ENCODE measurements at regions not wholly inside any gene's neighbourhood (a gene's known extent, or its start where the extent isn't known, plus 50 kb on each side); places are given as distances from the start of the nearest gene placed in this dataset.
"Not testable (repeated sequence)": the region's sequence is repeated elsewhere in the genome, so short reads cannot be mapped to it uniquely, and the experiment has no call there.

DNA sequence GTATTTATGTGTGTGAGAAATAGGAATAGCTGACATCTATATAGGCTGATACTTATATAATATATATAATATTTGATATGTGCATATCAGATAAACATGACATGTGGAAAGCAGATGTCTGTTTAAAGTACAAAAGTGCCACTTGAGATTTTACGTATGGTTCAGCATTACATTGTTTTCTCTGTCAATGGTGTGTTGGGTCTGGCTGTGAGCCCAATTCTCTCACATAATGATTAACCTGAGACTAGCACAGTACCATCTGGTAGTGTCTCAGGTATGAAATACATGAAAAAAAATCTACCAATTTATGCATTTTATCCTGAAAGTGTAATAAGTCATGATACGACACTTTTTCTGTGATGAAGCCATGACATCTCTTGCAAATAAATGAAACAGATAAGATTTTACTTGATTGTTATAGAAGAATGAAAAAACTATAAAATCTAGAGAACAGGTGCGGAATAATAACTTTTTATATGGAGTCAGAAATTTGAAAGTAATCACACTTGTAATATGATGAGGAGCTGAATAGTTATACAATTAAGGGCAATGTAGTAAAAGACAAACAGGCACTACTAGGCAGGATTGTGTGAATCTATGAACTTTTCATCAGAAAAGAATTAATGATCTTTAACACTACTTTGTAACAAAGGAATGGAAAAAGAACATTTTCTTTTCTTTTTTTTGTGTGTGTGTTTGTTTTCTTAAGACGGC is 1405.0 kb downstream of the OLFM4 start:
- H3K27ac Mint-ChIP-seq, result no peak overlapping the region
- peaks cover 17 to 27% of the 10 kb centered on the region in 2 donors for H3K9me3 Mint-ChIP-seq
- ATAC-seq (no peak), DNase-seq (no peak)
- H3K4me3 Mint-ChIP-seq, result no peak overlapping the region
- Histone ChIP-seq H3K9me3 (ENCODE audit: control insufficient read depth, insufficient read depth, low read length) (no peaks in the 10 kb centered on the region), H3K36me3 (ENCODE audit: control insufficient read depth, insufficient read depth, low read length) (no peaks in the 10 kb centered on the region), H3K27ac (ENCODE audit: low read length) (no peak overlapping the region), H3K4me3 (ENCODE audit: low read length) (no peak overlapping the region), H3K27me3 (ENCODE audit: control insufficient read depth, insufficient read depth, low read length) (no peaks in the 10 kb centered on the region), H3K4me1 (ENCODE audit: control insufficient read depth, insufficient read depth, low read length) (no peaks in the 10 kb centered on the region)
- 94% methylated on average over 4 of the region's 4 CpGs for WGBS (ENCODE audit: insufficient coverage)
- TF ChIP-seq, protein P1, sequence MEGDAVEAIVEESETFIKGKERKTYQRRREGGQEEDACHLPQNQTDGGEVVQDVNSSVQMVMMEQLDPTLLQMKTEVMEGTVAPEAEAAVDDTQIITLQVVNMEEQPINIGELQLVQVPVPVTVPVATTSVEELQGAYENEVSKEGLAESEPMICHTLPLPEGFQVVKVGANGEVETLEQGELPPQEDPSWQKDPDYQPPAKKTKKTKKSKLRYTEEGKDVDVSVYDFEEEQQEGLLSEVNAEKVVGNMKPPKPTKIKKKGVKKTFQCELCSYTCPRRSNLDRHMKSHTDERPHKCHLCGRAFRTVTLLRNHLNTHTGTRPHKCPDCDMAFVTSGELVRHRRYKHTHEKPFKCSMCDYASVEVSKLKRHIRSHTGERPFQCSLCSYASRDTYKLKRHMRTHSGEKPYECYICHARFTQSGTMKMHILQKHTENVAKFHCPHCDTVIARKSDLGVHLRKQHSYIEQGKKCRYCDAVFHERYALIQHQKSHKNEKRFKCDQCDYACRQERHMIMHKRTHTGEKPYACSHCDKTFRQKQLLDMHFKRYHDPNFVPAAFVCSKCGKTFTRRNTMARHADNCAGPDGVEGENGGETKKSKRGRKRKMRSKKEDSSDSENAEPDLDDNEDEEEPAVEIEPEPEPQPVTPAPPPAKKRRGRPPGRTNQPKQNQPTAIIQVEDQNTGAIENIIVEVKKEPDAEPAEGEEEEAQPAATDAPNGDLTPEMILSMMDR (IDR thresholded peaks at IDR 0.05), result no peak
- no peaks in the 10 kb centered on the region for H3K27me3 Mint-ChIP-seq (ENCODE audit: low read depth in 2 of 2)
- intact Hi-C loops (cut with micrococcal nuclease), result no loop called here
- H3K36me3 Mint-ChIP-seq, result peaks cover 18% of the 10 kb centered on the region
- no peaks in the 10 kb centered on the region for H3K4me1 Mint-ChIP-seq

DNA sequence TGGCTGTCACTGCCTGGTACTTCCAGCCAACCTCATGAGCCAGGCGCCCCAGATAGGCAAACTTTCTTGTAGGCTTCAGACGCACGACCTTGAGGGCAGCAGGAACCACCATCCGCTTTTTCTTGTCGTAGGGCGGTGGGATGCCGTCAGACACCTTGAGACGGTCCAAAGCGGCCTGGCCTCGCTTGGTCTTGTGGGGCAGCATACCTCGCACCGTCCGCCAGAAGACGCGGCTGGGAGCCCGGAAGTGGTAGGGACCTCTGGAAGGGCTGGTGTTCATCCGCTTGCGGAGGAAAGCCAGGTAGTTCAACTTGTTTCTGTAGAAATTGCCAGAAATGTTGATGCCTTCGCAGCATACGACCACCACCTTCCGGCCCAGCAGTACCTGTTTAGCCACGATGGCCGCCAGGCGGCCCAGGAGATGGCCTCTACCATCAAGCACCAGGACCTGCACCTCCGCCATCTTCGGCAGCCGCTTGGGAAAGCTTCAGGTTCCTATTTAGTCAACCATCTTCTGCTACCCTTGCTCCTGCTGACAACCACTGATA is 1412.3 kb downstream of the OLFM4 start:
- H3K4me3 Mint-ChIP-seq; H3K27me3 ChIP-seq (ENCODE audit: control insufficient read depth, insufficient read depth, low read length); H3K4me1 Mint-ChIP-seq; H3K27me3 Mint-ChIP-seq (ENCODE audit: low read depth in 2 of 2); H3K36me3 Mint-ChIP-seq; H3K27ac Mint-ChIP-seq; H3K36me3 ChIP-seq (ENCODE audit: control insufficient read depth, insufficient read depth, low read length); H3K4me1 ChIP-seq (ENCODE audit: control insufficient read depth, insufficient read depth, low read length); intact Hi-C loops (cut with micrococcal nuclease); DNase-seq; H3K4me3 ChIP-seq (ENCODE audit: low read length); H3K9me3 ChIP-seq (ENCODE audit: control insufficient read depth, insufficient read depth, low read length); ATAC-seq; H3K27ac ChIP-seq (ENCODE audit: low read length): not testable (repeated sequence)
- WGBS (ENCODE audit: insufficient coverage), result 91% methylated on average over 27 of the region's 27 CpGs
- peaks cover 15 to 24% of the 10 kb centered on the region in 2 donors for H3K9me3 Mint-ChIP-seq

DNA sequence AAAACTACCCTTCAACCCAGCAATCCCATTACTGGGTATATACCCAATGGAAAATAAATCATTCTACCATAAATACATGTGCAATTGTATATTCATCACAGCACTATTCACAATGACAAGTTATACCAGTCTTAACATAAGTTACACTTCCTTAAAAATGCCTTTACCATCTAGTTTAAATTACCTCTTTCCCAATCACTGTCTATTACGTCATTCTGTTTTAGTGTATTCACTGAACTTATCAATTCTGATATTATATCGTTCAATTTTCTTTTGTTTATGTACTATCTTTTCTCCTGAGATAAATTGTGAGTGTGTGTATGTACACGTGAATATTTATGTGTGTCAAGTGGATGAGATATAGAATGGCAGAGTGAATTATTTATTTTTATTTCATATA is 1416.8 kb downstream of the OLFM4 start:
- Histone ChIP-seq H3K36me3 (ENCODE audit: control insufficient read depth, insufficient read depth, low read length) (no peaks in the 10 kb centered on the region), H3K27ac (ENCODE audit: low read length) (no peak overlapping the region), H3K4me1 (ENCODE audit: control insufficient read depth, insufficient read depth, low read length) (no peaks in the 10 kb centered on the region), H3K4me3 (ENCODE audit: low read length) (no peak overlapping the region), H3K9me3 (ENCODE audit: control insufficient read depth, insufficient read depth, low read length) (peaks cover 3% of the 10 kb centered on the region), H3K27me3 (ENCODE audit: control insufficient read depth, insufficient read depth, low read length) (no peaks in the 10 kb centered on the region)
- TF ChIP-seq, protein P1 (IDR thresholded peaks at IDR 0.05), result no peak
- Mint-ChIP-seq H3K36me3 (peaks cover 6% of the 10 kb centered on the region), H3K27ac (no peak overlapping the region), H3K9me3 (peaks cover 12 to 20% of the 10 kb centered on the region in 2 donors), H3K4me1 (no peaks in the 10 kb centered on the region), H3K27me3 (ENCODE audit: low read depth in 2 of 2) (no peaks in the 10 kb centered on the region), H3K4me3 (no peak overlapping the region)
- DNase-seq (no peak), ATAC-seq (no peak)
- intact Hi-C loops (cut with micrococcal nuclease), result no loop called here
- WGBS (ENCODE audit: insufficient coverage), result no CpG with 5 or more reads among the region's 3 CpGs

DNA sequence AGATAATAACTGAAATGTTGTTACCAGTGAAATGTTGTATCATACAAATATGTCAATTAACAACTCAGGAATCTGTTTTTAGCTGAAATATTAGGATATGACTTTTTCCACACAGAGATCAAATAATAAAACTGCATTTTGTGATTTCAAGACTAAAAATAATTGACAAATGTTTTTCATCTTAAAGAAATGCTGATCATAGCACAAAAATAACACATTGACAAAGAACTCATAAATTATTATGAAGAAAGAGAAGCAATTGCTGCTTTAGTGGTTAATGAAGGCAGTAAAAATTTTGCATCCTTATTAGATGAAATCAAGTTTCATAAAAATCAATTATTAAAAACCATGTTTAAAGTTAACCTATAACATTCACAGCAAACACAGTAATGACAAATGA is 1417.3 kb downstream of the OLFM4 start:
- DNase-seq, result no peak
- H3K27me3 ChIP-seq (ENCODE audit: control insufficient read depth, insufficient read depth, low read length), result no peaks in the 10 kb centered on the region
- intact Hi-C loops (cut with micrococcal nuclease), result no loop called here
- Mint-ChIP-seq H3K36me3 (peaks cover 6% of the 10 kb centered on the region), H3K4me1 (no peaks in the 10 kb centered on the region), H3K27me3 (ENCODE audit: low read depth in 2 of 2) (no peaks in the 10 kb centered on the region), H3K27ac (no peak overlapping the region), H3K4me3 (no peak overlapping the region), H3K9me3 (peaks cover 14 to 24% of the 10 kb centered on the region in 2 donors)
- H3K9me3 ChIP-seq (ENCODE audit: control insufficient read depth, insufficient read depth, low read length), result peaks cover 3% of the 10 kb centered on the region
- H3K27ac ChIP-seq (ENCODE audit: low read length), result no peak overlapping the region
- no peak overlapping the region for H3K4me3 ChIP-seq (ENCODE audit: low read length)
- TF ChIP-seq, protein P1 (IDR thresholded peaks at IDR 0.05), result no peak
- no peaks in the 10 kb centered on the region for H3K4me1 ChIP-seq (ENCODE audit: control insufficient read depth, insufficient read depth, low read length)
- ATAC-seq, result no peak
- H3K36me3 ChIP-seq (ENCODE audit: control insufficient read depth, insufficient read depth, low read length), result no peaks in the 10 kb centered on the region
